Stimulated activated CD8-positive, alpha-beta memory T cell treated with anti-CD3 and anti-CD28 coated beads, Interleukin-7, amount 100 ng/mL, for 4 hours (primary cell): ENCODE measurements at regions not wholly inside any gene's neighbourhood (a gene's known extent, or its start where the extent isn't known, plus 50 kb on each side); places are given as distances from the start of the nearest gene placed in this dataset.

Experiments
- DNase-seq, 2 donors: peaks; one replicate each; pipeline ENCODE4 v3.0.0-alpha.2; 2020; ENCODE audit warnings: low read depth in 2 of 2

- DNase-seq, result no peak
Observed at GRCh38 chr2:33900610-33901009, 301.5 kb upstream of the FAM98A start.

GRCh38 chr2:33897741-33898140 lies 298.6 kb upstream of the FAM98A start:
- DNase-seq, result no peak

GRCh38 chr2:33893824-33894223 lies 294.7 kb upstream of the FAM98A start:
- DNase-seq, result no peak

- DNase-seq, result no peak
Observed at GRCh38 chr2:33891616-33892015, 292.5 kb upstream of the FAM98A start.

GRCh38 chr2:33890686-33891085 lies 291.6 kb upstream of the FAM98A start:
- no peak for DNase-seq

GRCh38 chr2:33877348-33878016 lies 278.4 kb upstream of the FAM98A start:
- DNase-seq, result no peak

GRCh38 chr2:33873076-33873605 lies 274.0 kb upstream of the FAM98A start:
- no peak for DNase-seq

- no peak for DNase-seq
Observed at GRCh38 chr2:33859811-33860461, 260.8 kb upstream of the FAM98A start.

- DNase-seq, result no peak
Observed at GRCh38 chr2:33859176-33859575, 260.1 kb upstream of the FAM98A start.

GRCh38 chr2:33848486-33848885 lies 249.4 kb upstream of the FAM98A start:
- DNase-seq, result no peak

GRCh38 chr2:33839791-33840190 lies 240.7 kb upstream of the FAM98A start:
- no peak for DNase-seq

GRCh38 chr2:33836628-33837027 lies 237.5 kb upstream of the FAM98A start:
- no peak for DNase-seq

- no peak for DNase-seq
Observed at GRCh38 chr2:33835911-33836310, 236.8 kb upstream of the FAM98A start.

- no peak for DNase-seq
Observed at GRCh38 chr2:33822964-33823363, 223.9 kb upstream of the FAM98A start.

GRCh38 chr2:33812707-33813106 lies 213.6 kb upstream of the FAM98A start:
- DNase-seq, result no peak

GRCh38 chr2:33810046-33810835 lies 211.1 kb upstream of the FAM98A start:
- no peak for DNase-seq

GRCh38 chr2:33806041-33806440 lies 206.9 kb upstream of the FAM98A start:
- no peak for DNase-seq

- DNase-seq, result no peak
Observed at GRCh38 chr2:33804155-33804554, 205.1 kb upstream of the FAM98A start.

- DNase-seq, result no peak
Observed at GRCh38 chr2:33796511-33796910, 197.4 kb upstream of the FAM98A start.

GRCh38 chr2:33791625-33792024 lies 192.5 kb upstream of the FAM98A start:
- DNase-seq, result no peak

- DNase-seq, result no peak
Observed at GRCh38 chr2:33788044-33788443, 188.9 kb upstream of the FAM98A start.

- no peak for DNase-seq
Observed at GRCh38 chr2:33786881-33787280, 187.8 kb upstream of the FAM98A start.
